ENCODE measurements at regions not wholly inside any gene's neighbourhood (a gene's known extent, or its start where the extent isn't known, plus 50 kb on each side); places are given as distances from the start of the nearest gene placed in this dataset.
"Not testable (repeated sequence)": the region's sequence is repeated elsewhere in the genome, so short reads cannot be mapped to it uniquely, and the experiment has no call there.

DNA sequence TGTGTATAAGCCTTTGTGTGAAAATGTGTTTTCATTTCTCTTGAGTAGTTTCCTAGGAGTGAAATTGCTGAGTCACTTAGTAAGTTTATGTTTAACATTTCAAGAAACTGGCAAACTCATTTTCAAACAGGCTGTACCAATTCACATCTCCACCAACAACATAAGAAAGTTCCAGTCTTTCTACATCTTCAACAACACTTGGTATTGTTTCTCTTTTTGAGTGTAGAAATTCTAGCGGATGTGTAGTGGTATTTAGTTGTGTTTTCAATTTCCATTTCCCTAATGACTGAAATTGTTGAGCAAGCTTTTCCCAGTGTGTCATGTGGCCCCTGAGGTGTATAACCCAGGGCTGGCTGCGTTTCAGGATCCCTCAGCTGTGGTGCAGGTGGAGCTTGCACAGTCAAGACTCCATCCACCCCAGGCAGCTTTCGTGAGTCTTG, 258.5 kb downstream of the PDCD6IP start:
- DNase-seq (ENCODE audit: low read depth) = no peak

GRCh38 chr3:34060995-34061394, 262.6 kb downstream of the PDCD6IP start:
- not testable (repeated sequence) for DNase-seq (ENCODE audit: low read depth)

- no peak for DNase-seq (ENCODE audit: low read depth)
Observed at GRCh38 chr3:34065901-34066300, 267.5 kb downstream of the PDCD6IP start.

- DNase-seq (ENCODE audit: low read depth) = no peak
Observed at GRCh38 chr3:34066328-34066727, 267.9 kb downstream of the PDCD6IP start.

DNA sequence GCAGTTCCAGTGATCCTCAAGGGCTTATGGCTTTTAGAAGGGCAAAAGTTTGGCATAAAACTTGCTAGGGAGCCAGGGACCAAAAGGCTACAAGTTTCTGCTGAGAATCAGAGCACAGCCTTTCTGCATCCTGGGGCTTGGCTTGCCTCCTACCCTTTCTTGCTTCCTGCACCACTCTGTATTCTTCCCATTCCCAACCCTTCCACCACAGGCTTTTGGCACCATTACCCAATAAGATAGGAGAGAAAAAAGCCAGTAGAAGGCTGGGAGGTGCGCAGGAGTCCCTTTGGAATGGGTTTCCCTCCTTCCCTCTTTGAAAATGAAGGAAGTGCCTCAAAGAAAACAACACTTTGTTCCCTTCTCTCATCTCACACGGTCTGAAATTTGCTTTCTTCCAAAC, 268.6 kb downstream of the PDCD6IP start:
- no peak for DNase-seq (ENCODE audit: low read depth)

DNA sequence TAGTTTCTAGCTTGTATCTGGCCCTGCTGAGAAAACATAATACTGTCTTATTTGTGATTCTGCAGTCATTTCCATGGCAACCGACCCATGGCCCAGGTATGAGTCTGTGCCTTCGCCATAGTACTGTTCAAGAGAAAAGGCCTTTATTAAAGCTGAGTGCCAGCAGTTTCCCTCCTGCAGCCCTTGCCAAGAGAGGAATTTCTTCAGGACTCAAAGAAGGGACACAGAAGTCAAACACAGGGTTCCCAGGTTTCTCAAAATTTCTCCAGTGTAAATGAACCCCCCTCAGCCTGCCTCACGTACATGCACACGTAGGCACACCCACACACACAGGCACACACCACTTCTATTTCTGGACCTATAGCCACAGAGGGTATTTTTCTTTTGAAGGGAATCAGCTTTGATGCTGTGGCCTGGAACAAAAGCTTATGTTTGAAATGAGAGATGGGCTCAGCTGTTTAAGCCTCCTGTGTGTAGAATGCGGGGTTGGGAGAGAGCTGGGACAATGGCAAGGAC, 269.2 kb downstream of the PDCD6IP start:
- no peak for DNase-seq (ENCODE audit: low read depth)

DNA sequence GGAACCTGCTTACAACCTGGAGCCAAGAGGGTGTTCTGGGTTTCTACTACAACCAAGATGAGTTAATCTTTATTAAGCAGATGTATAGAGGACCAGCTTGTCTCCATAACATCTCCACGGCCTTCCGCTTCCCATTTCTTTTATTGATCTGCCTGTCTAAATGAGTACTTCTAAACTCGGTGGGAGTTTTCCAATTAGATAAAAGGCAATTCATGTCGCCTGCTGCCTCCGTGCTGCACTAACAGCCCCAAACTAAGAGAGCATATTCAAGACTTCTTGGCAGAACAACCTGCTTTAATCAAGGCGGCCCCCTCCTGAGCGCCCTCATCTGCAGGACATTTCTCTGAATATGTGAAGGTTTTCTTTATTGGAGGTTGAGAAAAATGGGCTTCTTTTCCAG, 270.1 kb downstream of the PDCD6IP start:
- DNase-seq (ENCODE audit: low read depth) = no peak

DNA sequence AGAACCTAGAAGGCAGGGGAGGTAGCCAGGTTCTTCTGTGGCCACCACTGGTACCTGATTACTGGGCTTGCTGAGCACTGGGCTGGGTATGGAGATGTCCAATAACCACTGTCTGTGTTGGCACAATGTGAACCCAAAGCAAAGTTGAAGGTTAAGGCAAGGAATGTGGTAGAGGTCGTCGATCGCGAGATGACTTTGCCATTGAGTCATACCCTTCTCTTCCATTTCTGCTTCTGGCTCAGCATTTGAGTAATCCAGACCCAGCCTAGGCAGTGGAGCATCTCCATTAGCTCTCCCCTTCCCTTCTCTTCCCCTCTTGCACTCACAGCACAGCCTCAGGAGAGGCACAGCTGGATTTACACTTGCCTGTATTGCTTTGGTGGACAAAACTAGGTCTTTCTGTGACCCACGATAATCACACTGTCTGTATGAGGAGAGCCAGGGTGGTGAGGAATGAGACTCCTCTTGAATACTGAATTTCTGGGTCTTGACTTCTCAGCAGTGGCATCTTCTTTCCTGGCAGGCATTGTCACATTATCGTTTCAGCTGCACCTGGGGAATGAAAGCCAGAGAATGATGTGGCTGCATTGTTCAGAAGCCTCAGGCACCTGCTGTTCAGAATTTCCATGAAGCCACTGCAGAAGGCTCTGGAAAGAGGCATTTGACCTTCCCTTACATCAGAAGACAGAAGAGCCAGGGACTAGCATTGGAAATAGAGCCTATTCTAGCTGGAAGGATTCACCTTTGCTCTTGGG, 272.6 kb downstream of the PDCD6IP start:
- DNase-seq (ENCODE audit: low read depth) = no peak

DNA sequence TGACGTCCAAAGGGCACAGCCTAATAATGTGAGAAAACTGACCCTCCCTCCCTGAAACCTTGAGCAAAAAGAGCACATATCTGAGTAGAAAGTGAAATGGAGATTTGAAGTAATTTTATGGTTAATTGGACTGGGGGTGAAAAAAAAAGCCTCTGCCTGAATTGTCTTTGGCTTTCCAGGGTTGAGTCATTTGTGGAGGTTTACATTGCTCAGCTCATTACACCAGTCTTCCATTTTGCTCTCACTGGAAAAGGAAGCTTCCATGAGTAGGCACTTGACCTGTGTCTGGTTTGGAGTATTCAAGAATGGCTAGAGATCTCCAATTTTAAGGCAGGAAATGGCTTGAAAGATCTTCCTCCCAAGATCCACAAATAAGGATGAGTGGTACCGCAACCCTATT, 273.9 kb downstream of the PDCD6IP start:
- no peak for DNase-seq (ENCODE audit: low read depth)

DNA sequence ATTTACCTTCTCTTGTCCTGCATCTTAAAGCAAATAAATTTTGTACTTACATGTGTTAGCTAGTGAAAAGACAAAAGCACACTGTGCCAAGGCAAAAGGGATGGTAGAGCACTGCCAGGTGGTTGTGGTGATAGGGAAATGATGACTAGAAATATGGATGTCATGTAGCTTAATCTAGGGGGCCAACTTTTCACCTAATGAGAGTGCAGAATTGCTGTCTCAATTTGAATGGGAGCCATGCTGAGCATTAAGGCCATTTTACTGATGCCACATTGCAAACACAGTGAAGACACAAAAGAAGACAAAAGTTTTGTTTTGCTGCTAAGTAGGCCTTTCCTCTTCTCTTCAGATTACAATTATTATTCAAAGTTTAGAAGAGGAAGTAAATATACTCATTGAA, 274.7 kb downstream of the PDCD6IP start:
- DNase-seq (ENCODE audit: low read depth) = no peak

DNA sequence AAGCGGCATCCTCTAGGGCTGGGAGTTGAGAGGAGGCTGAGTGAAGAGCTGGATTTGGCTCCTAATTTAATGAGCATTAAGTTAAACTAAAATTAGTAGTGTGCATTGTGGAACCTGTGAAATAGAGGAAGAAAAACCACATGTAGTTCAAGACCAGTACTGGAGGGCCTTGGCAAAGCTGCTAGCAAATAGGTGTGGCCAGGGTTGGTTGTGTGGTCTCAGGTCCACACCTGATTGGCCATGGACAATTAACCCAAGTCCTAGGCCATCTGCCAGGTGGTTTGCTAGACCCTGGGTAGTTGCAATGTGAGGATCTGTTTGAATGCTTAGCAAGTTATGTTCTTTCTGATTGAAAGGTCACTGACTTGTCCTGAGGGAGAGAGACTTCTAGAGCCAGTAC, 275.5 kb downstream of the PDCD6IP start:
- DNase-seq (ENCODE audit: low read depth) = no peak

DNA sequence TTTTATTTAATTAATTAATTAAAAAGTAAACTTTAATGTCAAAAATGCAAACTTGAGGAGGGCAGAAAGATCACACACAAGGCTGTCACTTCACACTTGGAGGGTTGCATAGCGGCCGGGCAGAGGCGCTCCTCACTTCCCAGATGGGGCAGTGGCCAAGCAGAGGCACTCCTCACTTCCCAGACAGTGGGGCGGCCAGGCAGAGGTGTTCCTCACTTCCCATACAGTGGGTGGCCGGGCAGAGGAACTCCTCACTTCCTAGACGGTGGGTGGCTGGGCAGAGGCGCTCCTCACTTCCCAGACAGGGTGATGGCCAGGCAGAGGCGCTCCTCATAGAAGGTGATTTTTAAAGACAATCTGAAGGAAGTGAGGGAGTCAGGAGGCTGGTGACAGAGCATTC, 277.5 kb downstream of the PDCD6IP start:
- DNase-seq (ENCODE audit: low read depth) = no peak

DNA sequence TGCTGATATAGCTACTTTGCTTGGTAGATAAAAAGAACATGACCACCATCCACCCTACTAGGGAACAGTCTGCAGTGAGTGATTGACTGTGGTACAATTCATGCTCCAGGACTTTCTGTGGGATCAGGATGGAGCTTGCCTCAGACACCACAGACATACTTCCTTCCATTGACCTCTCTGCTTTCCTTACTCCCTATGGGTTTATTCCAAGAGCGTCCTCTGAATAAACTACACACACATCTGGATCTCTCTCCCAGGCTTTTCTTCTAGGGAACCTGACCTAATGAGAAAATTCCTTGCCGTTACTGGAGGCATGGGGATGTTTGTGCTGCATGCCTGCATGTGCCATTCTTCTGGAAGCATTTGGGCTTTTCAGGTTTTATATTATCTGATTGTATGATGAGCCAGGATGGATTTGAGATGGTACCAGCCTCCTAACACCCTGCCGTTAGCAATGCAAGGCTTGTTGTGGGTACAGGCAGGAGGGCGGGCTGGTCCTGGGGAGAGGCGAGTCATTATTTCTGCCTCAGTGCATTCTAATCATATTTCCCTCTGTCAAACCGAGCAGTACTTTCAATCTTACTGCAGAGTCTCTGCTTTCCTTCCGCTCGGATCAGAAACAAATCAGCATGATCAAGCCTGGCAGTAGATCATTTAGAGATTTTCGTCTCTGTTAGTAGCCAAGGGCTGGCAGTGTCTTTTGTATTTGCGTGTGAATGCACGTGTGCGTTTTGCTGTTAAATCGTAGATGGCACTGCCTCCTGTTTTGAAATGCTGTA, 279.2 kb downstream of the PDCD6IP start:
- no peak for DNase-seq (ENCODE audit: low read depth)

DNA sequence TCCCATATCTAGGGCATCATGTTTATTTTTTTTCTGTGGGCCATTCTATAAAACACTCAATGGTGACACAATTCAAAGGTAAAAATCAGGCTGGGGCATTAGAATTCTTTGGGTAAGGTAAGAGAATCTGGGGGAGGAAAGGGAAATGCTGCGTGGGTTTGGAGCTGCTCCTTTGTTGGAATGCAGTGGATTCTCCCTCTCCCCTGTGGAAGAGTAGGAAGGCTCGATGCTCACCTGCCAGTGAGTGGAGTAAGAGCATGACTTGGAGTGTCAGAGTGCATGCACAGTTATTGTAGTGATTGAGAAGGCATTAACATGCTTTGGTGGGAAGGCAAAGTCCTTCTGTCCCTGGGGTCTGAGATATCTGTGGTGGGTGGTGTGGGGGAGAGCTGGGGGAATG, 280.0 kb downstream of the PDCD6IP start:
- DNase-seq (ENCODE audit: low read depth) = no peak

DNA sequence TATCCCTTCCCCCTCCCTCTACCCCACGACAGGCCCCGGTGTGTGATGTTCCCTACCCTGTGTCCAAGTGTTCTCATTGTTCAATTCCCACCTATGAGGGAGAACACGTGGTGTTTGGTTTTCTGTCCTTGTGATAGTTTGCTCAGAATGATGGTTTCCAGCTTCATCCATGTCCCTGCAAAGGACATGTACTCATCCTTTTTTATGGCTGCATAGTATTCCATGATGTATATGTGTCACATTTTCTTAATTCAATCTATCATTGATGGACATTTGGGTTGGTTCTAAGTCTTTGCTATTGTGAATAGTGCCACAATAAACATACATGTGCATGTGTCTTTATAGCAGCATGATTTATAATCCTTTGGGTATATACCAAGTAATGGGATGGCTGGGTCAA, 281.4 kb downstream of the PDCD6IP start:
- not testable (repeated sequence) for DNase-seq (ENCODE audit: low read depth)

GRCh38 chr3:34090379-34090778, 291.9 kb downstream of the PDCD6IP start:
- DNase-seq (ENCODE audit: low read depth) = not testable (repeated sequence)

DNA sequence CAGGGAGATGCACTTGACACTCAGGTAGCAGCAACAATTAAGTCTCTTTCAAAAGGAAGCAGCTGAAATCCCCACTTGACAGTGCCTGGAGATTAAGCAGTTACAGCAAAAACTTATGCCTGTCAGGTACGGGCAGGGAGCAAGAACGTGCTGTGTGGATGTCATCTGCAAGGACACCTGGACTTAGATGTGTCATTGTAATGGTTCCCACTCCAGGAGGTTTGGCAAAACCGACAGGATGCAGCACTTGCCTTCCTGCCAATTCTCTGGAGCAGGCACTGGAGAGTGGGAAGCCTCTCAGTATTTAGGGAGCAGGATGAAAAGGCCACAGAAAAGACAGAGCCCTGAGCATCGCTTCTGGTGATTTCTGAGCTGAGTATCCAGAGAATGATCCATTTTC, 292.4 kb downstream of the PDCD6IP start:
- no peak for DNase-seq (ENCODE audit: low read depth)

DNA sequence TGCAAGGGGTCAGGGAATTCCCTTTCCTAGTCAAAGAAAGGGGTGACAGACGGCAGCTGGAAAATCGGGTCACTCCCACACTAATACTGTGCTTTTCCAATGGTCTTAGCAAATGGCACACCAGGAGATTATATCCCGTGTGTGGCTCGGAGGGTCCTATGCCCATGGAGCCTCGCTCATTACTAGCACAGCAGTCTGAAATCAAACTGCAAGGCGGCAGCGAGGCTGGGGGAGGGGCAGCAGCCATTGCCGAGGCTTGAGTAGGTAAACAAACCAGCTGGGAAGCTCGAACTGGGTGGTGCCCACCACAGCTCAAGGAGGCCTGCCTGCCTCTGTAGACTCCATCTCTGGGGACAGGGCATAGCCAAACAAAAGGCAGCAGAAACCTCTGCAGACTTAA, 295.9 kb downstream of the PDCD6IP start:
- DNase-seq (ENCODE audit: low read depth) = not testable (repeated sequence)

DNA sequence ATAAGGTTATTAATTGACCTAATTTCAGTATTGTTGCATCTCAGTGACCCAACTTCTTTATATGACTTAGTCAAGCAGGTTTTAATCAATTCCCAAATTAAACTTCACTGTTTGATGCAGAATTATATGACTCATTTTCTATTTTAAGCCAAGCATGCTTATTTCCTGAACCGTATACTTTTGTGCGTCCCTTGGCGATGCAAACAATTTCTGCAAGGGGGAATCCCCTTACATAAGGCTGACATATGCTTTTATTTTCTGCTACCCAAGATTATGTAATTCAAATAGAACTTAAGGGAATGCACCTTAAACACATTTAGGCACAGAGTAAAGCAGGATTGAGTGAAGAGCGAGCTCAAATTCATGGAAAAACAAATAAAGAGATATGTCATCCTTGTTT, 303.9 kb downstream of the PDCD6IP start:
- no peak for DNase-seq (ENCODE audit: low read depth)

DNA sequence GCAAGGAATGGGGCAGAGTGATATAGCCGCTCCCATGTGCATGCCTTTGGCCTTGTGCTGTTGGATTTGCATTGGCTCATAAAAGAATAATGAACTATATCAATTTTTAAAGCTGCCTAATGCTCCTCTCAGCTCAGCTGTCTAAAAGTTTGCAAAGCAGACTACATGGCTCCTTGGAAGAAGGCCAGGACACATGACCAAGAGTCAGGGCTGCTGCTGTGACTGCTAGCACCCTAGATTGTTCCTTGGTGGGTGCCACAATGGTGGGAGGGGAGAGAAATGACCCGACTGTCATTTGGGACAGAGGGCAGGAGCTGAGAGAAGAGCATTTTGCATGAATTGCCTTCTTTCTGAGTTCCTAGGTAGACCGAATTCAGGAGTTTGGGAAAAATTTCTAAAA, 307.9 kb downstream of the PDCD6IP start:
- DNase-seq (ENCODE audit: low read depth) = no peak

DNA sequence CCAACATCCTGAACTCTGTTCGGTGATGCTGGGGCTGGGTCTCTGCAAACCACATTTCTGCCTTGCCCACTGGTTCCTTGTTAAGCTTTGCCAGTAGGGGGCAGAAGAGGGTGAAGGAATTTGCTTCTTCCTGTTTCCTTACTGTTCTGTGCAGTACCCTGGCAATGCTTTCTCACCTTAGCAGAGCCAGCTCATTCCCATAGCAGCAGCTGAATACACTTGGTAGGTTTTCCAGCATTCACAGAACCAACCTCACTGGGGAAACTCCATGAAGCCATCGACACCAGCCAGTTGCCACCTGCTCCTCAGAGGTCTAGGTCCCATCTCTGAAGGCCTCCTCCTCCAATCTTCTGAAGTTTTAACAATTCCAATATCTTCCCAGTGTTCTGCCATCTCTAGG, 308.4 kb downstream of the PDCD6IP start:
- DNase-seq (ENCODE audit: low read depth) = peak; percentile 49

- DNase-seq (ENCODE audit: low read depth) = no peak
Observed at GRCh38 chr3:34107669-34108068, 309.2 kb downstream of the PDCD6IP start.

DNA sequence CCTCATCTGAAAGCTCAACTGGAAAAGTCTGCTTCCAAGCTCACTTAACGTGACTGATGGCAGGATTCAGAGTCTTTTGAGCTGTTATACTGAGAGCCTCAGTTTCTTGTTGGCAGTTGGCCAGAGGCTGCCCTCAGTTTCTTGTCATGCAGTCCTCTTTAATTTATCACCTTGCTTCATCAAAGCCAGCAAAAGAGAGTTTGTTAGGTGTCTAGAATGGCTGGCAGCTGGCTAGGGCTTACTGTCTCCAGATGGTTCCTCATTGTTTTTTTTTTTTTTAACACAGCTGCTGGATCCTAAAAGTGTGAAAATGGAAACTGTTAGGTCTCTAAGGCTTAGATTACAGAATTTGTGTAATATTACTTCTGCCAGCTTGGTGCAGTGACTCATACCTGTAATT, 310.6 kb downstream of the PDCD6IP start:
- no peak for DNase-seq (ENCODE audit: low read depth)

Data from HS-27A (cell line).